HCT116 (cell line): ENCODE measurements at regions not wholly inside any gene's neighbourhood (a gene's known extent, or its start where the extent isn't known, plus 50 kb on each side); places are given as distances from the start of the nearest gene placed in this dataset.

ENCODE experiments used
- ATAC-seq: fragments of 200-7000 bp; cut with Tn5 transposase; 2 replicates; pipeline ENCODE4 v1.9.1; 2020; ENCODE audit warnings: mild to moderate bottlenecking, moderate library complexity
- BruUV-seq: library from RNA; stranded (reverse); fragments of 400-500 nt; replicated peaks from 2 replicates; lab custom pipeline; 2021; lab: Mats Ljungman, UMichigan
- CTCF ChIA-PET: fragments of 300-600 bp; sonication (Branson Sonifier 250); formaldehyde crosslinking; loops from one replicate; lab custom pipeline; 2021; ENCODE audit warnings: antibody characterized with exemption; lab: Charles Lee
- POLR2A ChIA-PET: fragments of 300-600, 350-600 bp; sonication (Branson Sonifier 250); formaldehyde crosslinking; loops from one replicate; lab custom pipeline; 2021; ENCODE audit warnings: antibody characterized with exemption; lab: Charles Lee
- RAD21 ChIA-PET, 2 experiments: fragments of 300-600 bp; sonication (Branson Sonifier 250); formaldehyde crosslinking; loops; one replicate each; lab custom pipeline; 2023; ENCODE audit warnings: low total read pairs in 2 of 2; ENCODE audit not compliant: uncharacterized antibody in 2 of 2, unreplicated experiment in 2 of 2, low non-redundant PET in 1 of 2; lab: Charles Lee
- DNase-seq: peaks from one replicate; pipeline ENCODE4 v3.0.0-alpha.2; 2010; ENCODE audit warnings: low read depth, low spot score
- H2AFZ ChIP-seq: fragments of 200-600 bp; shearing (Covaris generic), sonication (generic); 2 replicates; pipeline ENCODE4 v1.6.1; 2017; ENCODE audit warnings: low read depth, mixed run types, mixed read lengths, antibody characterized with exemption, low read length; ENCODE audit not compliant: poor library complexity, severe bottlenecking
- H3K27ac ChIP-seq: 2 replicates; pipeline ENCODE4 v1.5.1; 2012; ENCODE audit warnings: low read depth, low read length
- H3K27me3 ChIP-seq: fragments of 200-600 bp; sonication (generic); 2 replicates; pipeline ENCODE4 v1.6.1; 2016; ENCODE audit warnings: mixed run types, low read length, mixed read lengths; ENCODE audit not compliant: insufficient read depth
- H3K36me3 ChIP-seq, 2 experiments: fragments of 200-500 bp in 1 of 2; fragments of 200-600 bp in 1 of 2; sonication (Bioruptor generic) in 1 of 2; sonication (generic) in 1 of 2; 2 replicates each; pipeline versions ENCODE4 v1.5.1 to v1.6.1; 2014 to 2016; ENCODE audit warnings: low read length in 2 of 2, inconsistent platforms in 1 of 2, mixed read lengths in 1 of 2, mixed run types in 1 of 2; ENCODE audit not compliant: insufficient read depth in 2 of 2, control insufficient read depth in 1 of 2
- H3K4me1 ChIP-seq, 2 experiments: fragments of 200-600 bp in 1 of 2; sonication (generic) in 1 of 2; 2 replicates each; pipeline versions ENCODE4 v1.5.1 to v1.6.1; 2012 to 2017; ENCODE audit warnings: low read length in 2 of 2, inconsistent platforms in 1 of 2, mild to moderate bottlenecking in 1 of 2, mixed read lengths in 1 of 2, mixed run types in 1 of 2, moderate library complexity in 1 of 2; ENCODE audit not compliant: insufficient read depth in 2 of 2, control insufficient read depth in 1 of 2
- H3K4me2 ChIP-seq: fragments of 200-600 bp; sonication (generic); 2 replicates; pipeline ENCODE4 v1.6.1; 2017; ENCODE audit warnings: mixed run types, low read length, mixed read lengths
- H3K4me3 ChIP-seq, 2 experiments: fragments of 200-600 bp in 1 of 2; sonication (generic) in 1 of 2; replicated peaks in 1 of 2; 2 replicates each; pipeline ENCODE4 v1.5.1; 2011 to 2016; ENCODE audit warnings: low read length in 2 of 2, control low read depth in 1 of 2, low read depth in 1 of 2, mild to moderate bottlenecking in 1 of 2, mixed read lengths in 1 of 2, mixed run types in 1 of 2
- H3K79me2 ChIP-seq: fragments of 200-600 bp; sonication (generic); 2 replicates; pipeline ENCODE4 v1.6.1; 2017; ENCODE audit warnings: mild to moderate bottlenecking, mixed run types, low read length, moderate library complexity, mixed read lengths; ENCODE audit not compliant: insufficient read depth
- H3K9ac ChIP-seq: fragments of 200-600 bp; sonication (generic); 2 replicates; pipeline ENCODE4 v1.6.1; 2016; ENCODE audit warnings: low read length, mixed read lengths
- H3K9me2 ChIP-seq: fragments of 200-600 bp; sonication (generic), shearing (Covaris generic); 2 replicates; pipeline ENCODE4 v1.6.1; 2017; ENCODE audit warnings: mixed run types, mild to moderate bottlenecking, moderate library complexity; ENCODE audit not compliant: insufficient read depth
- H3K9me3 ChIP-seq, 2 experiments: fragments of 200-500 bp in 1 of 2; fragments of 200-600 bp in 1 of 2; sonication (Bioruptor generic) in 1 of 2; sonication (generic) in 1 of 2; 2 replicates each; pipeline ENCODE4 v1.6.1; 2014 to 2017; ENCODE audit warnings: low read length in 2 of 2, mixed read lengths in 2 of 2, inconsistent platforms in 1 of 2, low read depth in 1 of 2, mild to moderate bottlenecking in 1 of 2, mixed run types in 1 of 2, moderate library complexity in 1 of 2; ENCODE audit not compliant: control insufficient read depth in 1 of 2, insufficient read depth in 1 of 2
- H4K20me1 ChIP-seq: fragments of 200-600 bp; sonication (generic), shearing (Covaris generic); 2 replicates; pipeline ENCODE4 v1.6.1; 2017; ENCODE audit warnings: mixed run types, mild to moderate bottlenecking, moderate library complexity; ENCODE audit not compliant: insufficient read depth
- ATF3 ChIP-seq: IDR thresholded peaks from 2 replicates; pipeline ENCODE4 v1.6.1; 2012
- EGR1 ChIP-seq: IDR thresholded peaks from 2 replicates; pipeline ENCODE4 v1.6.1; 2012; ENCODE audit warnings: low read depth
- ELF1 ChIP-seq: IDR thresholded peaks from 2 replicates; pipeline ENCODE4 v1.6.1; 2012; ENCODE audit warnings: low read depth, borderline replicate concordance
- EZH2phosphoT487 ChIP-seq: fragments of 200-600 bp; IDR thresholded peaks from 2 replicates; pipeline ENCODE4 v1.6.1; 2018; ENCODE audit warnings: antibody characterized with exemption, borderline replicate concordance
- JUND ChIP-seq: IDR thresholded peaks from 2 replicates; pipeline ENCODE4 v1.6.1; 2012
- POLR2A ChIP-seq: IDR thresholded peaks from 2 replicates; pipeline ENCODE4 v1.7.0; 2011; ENCODE audit warnings: borderline replicate concordance; ENCODE audit not compliant: insufficient read depth, insufficient read length; ENCODE audit errors: extremely low read depth
- POLR2AphosphoS5 ChIP-seq: IDR thresholded peaks from 2 replicates; pipeline ENCODE4 v1.6.1; 2011; ENCODE audit warnings: mild to moderate bottlenecking, low read depth, low read length, moderate library complexity
- RAD21 ChIP-seq: IDR thresholded peaks from 2 replicates; pipeline ENCODE4 v1.6.1; 2012; ENCODE audit warnings: low read depth, mild to moderate bottlenecking
- SIN3A ChIP-seq: IDR thresholded peaks from 2 replicates; pipeline ENCODE4 v1.6.1; 2012; ENCODE audit warnings: low read depth
- ZFX ChIP-seq: fragments of 450-650 bp; IDR thresholded peaks from 2 replicates; pipeline ENCODE4 v1.6.1; 2017
- intact Hi-C: fragments of 100-400 bp; cut with micrococcal nuclease; formaldehyde crosslinking; loops from 2 replicates; pipeline ENCODE4 v1.10.0; 2022
- TF ChIP-seq, protein P1 (sequence below), 3 experiments: fragments of 200-600 bp in 1 of 3; sonication (generic) in 1 of 3; IDR thresholded peaks in 2 of 3; conservative IDR thresholded peaks in 1 of 3; 2 replicates each; pipeline ENCODE4 v1.5.1; 2012 to 2017; ENCODE audit warnings: low read depth in 2 of 3, low read length in 2 of 3, antibody characterized with exemption in 1 of 3, borderline replicate concordance in 1 of 3, control low read depth in 1 of 3, mild to moderate bottlenecking in 1 of 3, mixed read lengths in 1 of 3, mixed run types in 1 of 3, moderate library complexity in 1 of 3; ENCODE audit not compliant: insufficient read depth in 1 of 3
- TF ChIP-seq, protein P2 (sequence below): IDR thresholded peaks from 2 replicates; pipeline ENCODE4 v1.6.1; 2012; ENCODE audit warnings: low read depth

GRCh38 chr21:35282944-35283343, 233.8 kb upstream of the RUNX1 start:
- H3K9ac ChIP-seq: no peak overlapping the region
- H3K36me3 ChIP-seq: no peaks in the 10 kb centered on the region
- no peaks in the 10 kb centered on the region for H3K9me2 ChIP-seq
- no peaks in the 10 kb centered on the region for H3K27me3 ChIP-seq
- H4K20me1 ChIP-seq: no peaks in the 10 kb centered on the region
- RAD21 ChIA-PET: no interaction called here
- peak overlapping the region; percentile 3 for H2AFZ ChIP-seq
- peaks cover 0 to 4% of the 10 kb centered on the region in 2 experiments; a peak in 1 of 4 replicates for H3K4me1 ChIP-seq
- 0 out of 4 replicates have a peak, but pooled peaks cover 3 to 6% of the 10 kb centered on the region in 2 experiments for H3K9me3 ChIP-seq
- no peak overlapping the region for H3K4me3 ChIP-seq
- H3K27ac ChIP-seq: no peak overlapping the region
- TF ChIP-seq RAD21 (no peak), ZFX (no peak), POLR2AphosphoS5 (no peak), EZH2phosphoT487 (no peak)
- TF ChIP-seq, protein P1, sequence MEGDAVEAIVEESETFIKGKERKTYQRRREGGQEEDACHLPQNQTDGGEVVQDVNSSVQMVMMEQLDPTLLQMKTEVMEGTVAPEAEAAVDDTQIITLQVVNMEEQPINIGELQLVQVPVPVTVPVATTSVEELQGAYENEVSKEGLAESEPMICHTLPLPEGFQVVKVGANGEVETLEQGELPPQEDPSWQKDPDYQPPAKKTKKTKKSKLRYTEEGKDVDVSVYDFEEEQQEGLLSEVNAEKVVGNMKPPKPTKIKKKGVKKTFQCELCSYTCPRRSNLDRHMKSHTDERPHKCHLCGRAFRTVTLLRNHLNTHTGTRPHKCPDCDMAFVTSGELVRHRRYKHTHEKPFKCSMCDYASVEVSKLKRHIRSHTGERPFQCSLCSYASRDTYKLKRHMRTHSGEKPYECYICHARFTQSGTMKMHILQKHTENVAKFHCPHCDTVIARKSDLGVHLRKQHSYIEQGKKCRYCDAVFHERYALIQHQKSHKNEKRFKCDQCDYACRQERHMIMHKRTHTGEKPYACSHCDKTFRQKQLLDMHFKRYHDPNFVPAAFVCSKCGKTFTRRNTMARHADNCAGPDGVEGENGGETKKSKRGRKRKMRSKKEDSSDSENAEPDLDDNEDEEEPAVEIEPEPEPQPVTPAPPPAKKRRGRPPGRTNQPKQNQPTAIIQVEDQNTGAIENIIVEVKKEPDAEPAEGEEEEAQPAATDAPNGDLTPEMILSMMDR (IDR thresholded peaks at IDR 0.05 in 2 of 3, conservative IDR thresholded peaks at IDR 0.05 in 1 of 3; ENCODE audit: borderline replicate concordance in 1 of 3, insufficient read depth in 1 of 3, low read depth in 2 of 3, low read length in 2 of 3): no peak
- TF ChIP-seq, all 23 proteins: peak for 0
- H3K4me2 ChIP-seq: no peak overlapping the region
- no peak for ATAC-seq
- ChIA-PET POLR2A (no interaction called here), CTCF (no interaction called here)
- no TSS peak for BruUV-seq
- H3K79me2 ChIP-seq: no peaks in the 10 kb centered on the region
- DNase-seq: no peak
- intact Hi-C loops: no loop called here

- no peak for ATAC-seq
- no peak for DNase-seq
- ChIA-PET POLR2A (no interaction called here), CTCF (no interaction called here), RAD21 (no interaction called here)
- Histone ChIP-seq H3K4me2 (no peak overlapping the region), H3K4me3 (no peak overlapping the region), H3K9me2 (no peaks in the 10 kb centered on the region), H3K9ac (no peak overlapping the region), H3K36me3 (no peaks in the 10 kb centered on the region), H3K9me3 (no peaks in the 10 kb centered on the region), H3K27ac (no peak overlapping the region), H3K79me2 (no peaks in the 10 kb centered on the region), H2AFZ (no peak overlapping the region), H3K27me3 (no peaks in the 10 kb centered on the region), H3K4me1 (peaks cover 0 to 4% of the 10 kb centered on the region in 2 experiments; a peak in 1 of 4 replicates), H4K20me1 (no peaks in the 10 kb centered on the region)
- BruUV-seq: no TSS peak
- intact Hi-C loops: no loop called here
- TF ChIP-seq POLR2AphosphoS5 (no peak), ELF1 (no peak), JUND (no peak), EGR1 (no peak), ATF3 (no peak), POLR2A (no peak), SIN3A (no peak), RAD21 (no peak)
- TF ChIP-seq, protein P2, sequence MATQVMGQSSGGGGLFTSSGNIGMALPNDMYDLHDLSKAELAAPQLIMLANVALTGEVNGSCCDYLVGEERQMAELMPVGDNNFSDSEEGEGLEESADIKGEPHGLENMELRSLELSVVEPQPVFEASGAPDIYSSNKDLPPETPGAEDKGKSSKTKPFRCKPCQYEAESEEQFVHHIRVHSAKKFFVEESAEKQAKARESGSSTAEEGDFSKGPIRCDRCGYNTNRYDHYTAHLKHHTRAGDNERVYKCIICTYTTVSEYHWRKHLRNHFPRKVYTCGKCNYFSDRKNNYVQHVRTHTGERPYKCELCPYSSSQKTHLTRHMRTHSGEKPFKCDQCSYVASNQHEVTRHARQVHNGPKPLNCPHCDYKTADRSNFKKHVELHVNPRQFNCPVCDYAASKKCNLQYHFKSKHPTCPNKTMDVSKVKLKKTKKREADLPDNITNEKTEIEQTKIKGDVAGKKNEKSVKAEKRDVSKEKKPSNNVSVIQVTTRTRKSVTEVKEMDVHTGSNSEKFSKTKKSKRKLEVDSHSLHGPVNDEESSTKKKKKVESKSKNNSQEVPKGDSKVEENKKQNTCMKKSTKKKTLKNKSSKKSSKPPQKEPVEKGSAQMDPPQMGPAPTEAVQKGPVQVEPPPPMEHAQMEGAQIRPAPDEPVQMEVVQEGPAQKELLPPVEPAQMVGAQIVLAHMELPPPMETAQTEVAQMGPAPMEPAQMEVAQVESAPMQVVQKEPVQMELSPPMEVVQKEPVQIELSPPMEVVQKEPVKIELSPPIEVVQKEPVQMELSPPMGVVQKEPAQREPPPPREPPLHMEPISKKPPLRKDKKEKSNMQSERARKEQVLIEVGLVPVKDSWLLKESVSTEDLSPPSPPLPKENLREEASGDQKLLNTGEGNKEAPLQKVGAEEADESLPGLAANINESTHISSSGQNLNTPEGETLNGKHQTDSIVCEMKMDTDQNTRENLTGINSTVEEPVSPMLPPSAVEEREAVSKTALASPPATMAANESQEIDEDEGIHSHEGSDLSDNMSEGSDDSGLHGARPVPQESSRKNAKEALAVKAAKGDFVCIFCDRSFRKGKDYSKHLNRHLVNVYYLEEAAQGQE: no peak
- TF ChIP-seq, protein P1 (IDR thresholded peaks at IDR 0.05 in 2 of 3, conservative IDR thresholded peaks at IDR 0.05 in 1 of 3; ENCODE audit: borderline replicate concordance in 1 of 3, insufficient read depth in 1 of 3, low read depth in 2 of 3, low read length in 2 of 3): no peak
These were observed 232.9 kb upstream of the RUNX1 start for GRCh38 chr21:35281956-35282355.
